Spleen (tissue), 11 donors: ENCODE measurements at regions not wholly inside any gene's neighbourhood (a gene's known extent, or its start where the extent isn't known, plus 50 kb on each side); places are given as distances from the start of the nearest gene placed in this dataset.

ENCODE experiments used
- DNase-seq: peaks from one replicate; pipeline ENCODE4 v3.0.0-alpha.2; 2020
- H3K27ac ChIP-seq, 8 donors: fragments of 200-600 bp; sonication (generic) in 7 of 8; 1 replicate in 4 of 8; 2 replicates in 4 of 8; pipeline versions ENCODE4 v1.5.0 to v1.8.0; 2016 to 2021; ENCODE audit warnings: inconsistent platforms in 4 of 8, mild to moderate bottlenecking in 4 of 8, moderate library complexity in 1 of 8
- H3K27me3 ChIP-seq, 7 donors: fragments of 200-600 bp; sonication (generic) in 6 of 7; replicated peaks in 1 of 7; 1 replicate in 4 of 7; 2 replicates in 3 of 7; pipeline versions ENCODE4 v1.5.0 to v1.8.0; 2016 to 2021; ENCODE audit warnings: inconsistent platforms in 3 of 7, mild to moderate bottlenecking in 1 of 7
- H3K36me3 ChIP-seq, 6 donors: fragments of 200-600 bp; sonication (generic) in 5 of 6; 1 replicate in 4 of 6; 2 replicates in 2 of 6; pipeline versions ENCODE4 v1.5.0 to v1.8.0; 2016 to 2021; ENCODE audit warnings: inconsistent platforms in 2 of 6
- H3K4me1 ChIP-seq, 6 donors: fragments of 200-600 bp; sonication (generic) in 5 of 6; 1 replicate in 3 of 6; 2 replicates in 3 of 6; pipeline versions ENCODE4 v1.5.0 to v1.8.0; 2016 to 2021; ENCODE audit warnings: inconsistent platforms in 3 of 6
- H3K4me3 ChIP-seq, 8 donors: fragments of 200-600 bp; sonication (generic) in 7 of 8; 1 replicate in 4 of 8; 2 replicates in 4 of 8; pipeline versions ENCODE4 v1.5.0 to v1.8.0; 2016 to 2021; ENCODE audit warnings: inconsistent platforms in 4 of 8, mild to moderate bottlenecking in 4 of 8, moderate library complexity in 2 of 8
- H3K9me3 ChIP-seq, 8 donors: fragments of 200-600 bp; sonication (generic) in 7 of 8; 1 replicate in 4 of 8; 2 replicates in 4 of 8; pipeline versions ENCODE4 v1.5.0 to v1.8.0; 2016 to 2021; ENCODE audit warnings: inconsistent platforms in 4 of 8
- POLR2A ChIP-seq, 3 donors: fragments of 450-650 bp; IDR thresholded peaks; one replicate each; pipeline ENCODE4 v1.5.1; 2017; ENCODE audit warnings: antibody characterized with exemption in 3 of 3, mild to moderate bottlenecking in 1 of 3
- POLR2AphosphoS5 ChIP-seq, 3 donors: sonication (generic); formaldehyde crosslinking; IDR thresholded peaks; one replicate each; pipeline ENCODE4 v1.5.1; 2017; ENCODE audit warnings: antibody characterized with exemption in 3 of 3
- WGBS, 5 donors: extraction: QIAGEN DNeasy Blood & Tissue Kit in 3 of 5; methylation state at CpG; one replicate each; pipeline versions ENCODE4 v1.1.5 to v1.1.7; 2013 to 2018; 5-methylcytosine and 5-hydroxymethylcytosine counted together
- intact Hi-C: fragments of 100-400 bp; cut with DNase I; formaldehyde crosslinking; loops from one replicate; pipeline ENCODE4 v1.15.0; 2023; ENCODE audit warnings: low total_unique reads
- TF ChIP-seq, protein P1 (sequence below), 11 experiments: fragments of 200-600 bp in 7 of 11; fragments of 450-650 bp in 4 of 11; sonication (generic) in 4 of 11; IDR thresholded peaks in 8 of 11; conservative IDR thresholded peaks in 3 of 11; 1 replicate in 7 of 11; 2 replicates in 4 of 11; pipeline versions ENCODE4 v1.4.0 to v1.8.0; 2016 to 2021; ENCODE audit warnings: antibody characterized with exemption in 11 of 11, inconsistent platforms in 4 of 11, mild to moderate bottlenecking in 1 of 11
- donor health status: healthy with polysubstance abuse.
- donor health status: DM: no; HTN: no; CAD: no; lungs with moderate emphysema.
- donor health status: DM: no; HTN: no; CAD: no.
- donor health status: Bipolar disorder and iron deficiency.
- donor health status: healthy.
- donor health status: DM: no; HTN: no; CAD: no.
- donor health status: DM: yes; HTN: yes; CAD: no.

DNA sequence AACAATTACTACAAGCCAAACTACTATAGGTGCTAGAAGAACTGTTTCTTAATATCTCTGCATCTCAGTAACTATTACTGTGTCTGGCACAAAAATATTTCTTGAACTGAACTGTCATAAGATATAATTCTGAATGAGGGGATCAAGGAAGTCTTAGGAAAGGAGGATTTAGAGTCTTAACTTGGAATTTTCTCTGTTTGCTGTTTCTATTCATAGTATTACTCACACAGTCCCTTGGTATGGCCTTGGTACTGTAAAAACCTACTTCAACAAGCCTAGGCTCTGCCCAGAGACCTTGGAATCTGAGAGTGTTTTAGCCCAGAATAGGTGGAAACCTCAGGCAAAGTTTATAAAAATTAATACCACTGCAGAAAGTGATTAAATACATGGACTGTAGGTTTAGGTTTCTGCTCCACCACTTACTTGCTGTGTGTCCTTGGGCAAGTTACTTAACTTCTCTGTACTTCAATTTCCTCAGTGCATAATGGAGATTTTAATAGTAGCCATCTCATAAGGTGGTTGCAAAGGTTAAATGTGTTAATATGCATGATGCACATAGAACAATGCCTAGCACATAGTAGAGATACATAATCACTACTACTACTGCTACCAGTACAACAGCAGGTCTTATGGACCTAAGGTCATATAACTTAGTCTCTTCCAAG is 87.4 kb upstream of the NFIA start:
- Histone ChIP-seq H3K4me1 (peaks cover 0 to 5% (median 1%) of the 10 kb centered on the region in 6 donors), H3K4me3 (no peak overlapping the region), H3K27me3 (no peaks in the 10 kb centered on the region), H3K27ac (no peak overlapping the region), H3K9me3 (no peaks in the 10 kb centered on the region), H3K36me3 (no peaks in the 10 kb centered on the region)
- intact Hi-C loops = no loop called here
- no peak for TF ChIP-seq POLR2A (IDR thresholded peaks at IDR 0.05)
- TF ChIP-seq POLR2AphosphoS5 (IDR thresholded peaks at IDR 0.05) = no peak
- TF ChIP-seq, protein P1, sequence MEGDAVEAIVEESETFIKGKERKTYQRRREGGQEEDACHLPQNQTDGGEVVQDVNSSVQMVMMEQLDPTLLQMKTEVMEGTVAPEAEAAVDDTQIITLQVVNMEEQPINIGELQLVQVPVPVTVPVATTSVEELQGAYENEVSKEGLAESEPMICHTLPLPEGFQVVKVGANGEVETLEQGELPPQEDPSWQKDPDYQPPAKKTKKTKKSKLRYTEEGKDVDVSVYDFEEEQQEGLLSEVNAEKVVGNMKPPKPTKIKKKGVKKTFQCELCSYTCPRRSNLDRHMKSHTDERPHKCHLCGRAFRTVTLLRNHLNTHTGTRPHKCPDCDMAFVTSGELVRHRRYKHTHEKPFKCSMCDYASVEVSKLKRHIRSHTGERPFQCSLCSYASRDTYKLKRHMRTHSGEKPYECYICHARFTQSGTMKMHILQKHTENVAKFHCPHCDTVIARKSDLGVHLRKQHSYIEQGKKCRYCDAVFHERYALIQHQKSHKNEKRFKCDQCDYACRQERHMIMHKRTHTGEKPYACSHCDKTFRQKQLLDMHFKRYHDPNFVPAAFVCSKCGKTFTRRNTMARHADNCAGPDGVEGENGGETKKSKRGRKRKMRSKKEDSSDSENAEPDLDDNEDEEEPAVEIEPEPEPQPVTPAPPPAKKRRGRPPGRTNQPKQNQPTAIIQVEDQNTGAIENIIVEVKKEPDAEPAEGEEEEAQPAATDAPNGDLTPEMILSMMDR (IDR thresholded peaks at IDR 0.05 in 8 of 11, conservative IDR thresholded peaks at IDR 0.05 in 3 of 11) = no peak
- DNase-seq = no peak

DNA sequence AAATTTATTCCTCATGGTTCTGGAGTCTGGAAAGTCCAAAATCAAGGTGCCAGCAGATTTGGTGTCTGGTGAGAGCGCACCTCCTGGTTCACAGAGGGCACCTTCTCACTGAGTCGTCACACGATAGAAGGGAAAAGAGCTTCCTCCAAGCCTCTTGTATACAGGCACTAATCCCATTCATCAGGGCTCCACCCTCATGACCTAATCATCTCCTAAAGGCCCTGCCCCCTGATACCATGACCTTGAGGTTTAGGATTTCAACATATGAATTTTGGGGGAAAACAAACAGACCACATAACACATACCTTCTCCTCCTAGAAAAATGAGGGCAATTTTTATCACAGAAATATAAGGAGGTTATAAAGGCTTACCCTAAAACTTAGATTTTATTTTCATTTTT is 88.0 kb upstream of the NFIA start:
- Histone ChIP-seq H3K36me3 (no peaks in the 10 kb centered on the region), H3K4me3 (no peak overlapping the region), H3K27me3 (no peaks in the 10 kb centered on the region), H3K27ac (no peak overlapping the region), H3K9me3 (no peaks in the 10 kb centered on the region), H3K4me1 (peaks cover 0 to 10% (median 1%) of the 10 kb centered on the region in 6 donors)
- TF ChIP-seq POLR2AphosphoS5 (IDR thresholded peaks at IDR 0.05) (no peak), POLR2A (IDR thresholded peaks at IDR 0.05) (no peak)
- TF ChIP-seq, protein P1 (IDR thresholded peaks at IDR 0.05 in 8 of 11, conservative IDR thresholded peaks at IDR 0.05 in 3 of 11) = no peak
- no peak for DNase-seq
- 73 to 89% (median 86%) methylated on average over 3 of the region's 3 CpGs for WGBS, 5 donors
- intact Hi-C loops = no loop called here

DNA sequence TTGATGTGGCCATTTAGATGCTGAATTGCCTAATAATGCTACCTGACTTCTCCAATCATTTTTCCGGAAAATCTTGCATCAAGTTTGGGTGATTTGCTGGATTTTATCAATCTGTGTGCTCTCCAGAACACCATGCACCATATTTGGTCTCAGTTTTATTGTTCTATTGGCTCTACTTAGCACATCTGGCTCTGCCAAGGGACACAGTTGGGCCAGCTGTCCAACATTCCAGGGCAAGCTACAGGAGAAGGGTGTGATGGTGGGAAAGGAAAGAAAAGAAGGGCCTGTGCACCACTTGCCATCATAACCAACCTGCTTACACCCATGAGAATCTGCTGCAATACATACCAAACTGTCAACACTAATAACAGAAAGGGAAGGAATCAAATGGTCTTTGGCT is 90.2 kb upstream of the NFIA start:
- TF ChIP-seq, protein P1 (IDR thresholded peaks at IDR 0.05 in 8 of 11, conservative IDR thresholded peaks at IDR 0.05 in 3 of 11) = no peak
- TF ChIP-seq POLR2A (IDR thresholded peaks at IDR 0.05) = no peak
- no peak for TF ChIP-seq POLR2AphosphoS5 (IDR thresholded peaks at IDR 0.05)
- no peak overlapping the region for H3K4me3 ChIP-seq
- no peaks in the 10 kb centered on the region for H3K36me3 ChIP-seq
- peaks cover 0 to 10% (median 1%) of the 10 kb centered on the region in 6 donors for H3K4me1 ChIP-seq
- intact Hi-C loops = no loop called here
- no peaks in the 10 kb centered on the region for H3K27me3 ChIP-seq
- no peak overlapping the region for H3K27ac ChIP-seq
- WGBS, 5 donors = 85 to 95% (median 92%) methylated on average over 1 of the region's 1 CpG
- DNase-seq = no peak
- H3K9me3 ChIP-seq = no peaks in the 10 kb centered on the region

DNA sequence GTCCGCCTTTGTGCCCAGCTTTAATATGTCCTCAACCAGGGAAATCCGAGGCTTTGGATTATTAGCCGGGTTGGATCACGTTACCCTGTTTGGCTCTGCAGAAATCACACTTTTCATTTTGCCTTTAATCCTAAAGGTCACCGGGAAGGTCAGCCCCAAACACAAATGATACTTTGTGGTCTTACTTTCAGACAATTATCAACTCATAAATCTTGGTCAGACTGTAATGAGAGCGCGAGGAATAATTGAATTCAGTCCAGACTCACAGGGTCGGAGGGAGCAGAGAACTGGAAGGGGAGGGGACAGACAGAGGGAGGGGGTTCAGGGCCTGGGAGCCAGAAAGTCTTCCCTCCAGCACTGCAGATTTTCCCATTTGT is 91.7 kb upstream of the NFIA start:
- intact Hi-C loops = no loop called here
- Histone ChIP-seq H3K36me3 (no peaks in the 10 kb centered on the region), H3K4me3 (no peak overlapping the region), H3K4me1 (peaks cover 0 to 10% (median 1%) of the 10 kb centered on the region in 6 donors), H3K27ac (peak overlapping the region in 1 of 8 donors; percentile 43), H3K9me3 (no peaks in the 10 kb centered on the region), H3K27me3 (no peaks in the 10 kb centered on the region)
- TF ChIP-seq POLR2A (IDR thresholded peaks at IDR 0.05) (no peak), POLR2AphosphoS5 (IDR thresholded peaks at IDR 0.05) (no peak)
- TF ChIP-seq, protein P1 (IDR thresholded peaks at IDR 0.05 in 8 of 11, conservative IDR thresholded peaks at IDR 0.05 in 3 of 11) = no peak
- DNase-seq = no peak
- 87 to 94% (median 90%) methylated on average over 8 of the region's 8 CpGs for WGBS, 5 donors
